ENCODE measurements at regions not wholly inside any gene's neighbourhood (a gene's known extent, or its start where the extent isn't known, plus 50 kb on each side); places are given as distances from the start of the nearest gene placed in this dataset.

DNA sequence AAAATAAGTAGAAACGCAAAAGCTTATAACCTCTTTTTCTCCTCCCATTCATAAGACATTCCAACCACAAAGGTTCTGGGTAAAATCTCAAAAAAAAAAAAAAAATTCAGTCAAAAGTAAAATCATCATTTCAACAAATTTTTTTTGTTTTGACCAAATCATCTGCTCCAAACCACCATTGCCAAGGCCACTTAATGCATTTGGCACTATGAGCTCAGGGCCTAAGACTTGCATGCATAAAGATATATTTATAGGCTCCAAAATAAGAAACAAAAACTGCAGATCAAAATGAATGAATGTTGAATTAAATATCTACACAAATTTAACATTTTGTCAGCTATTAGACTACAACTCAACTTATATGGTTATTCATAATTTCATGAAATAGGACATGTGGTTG is 331.1 kb upstream of the NFIA start:
- no peaks in the 10 kb centered on the region for H3K27me3 ChIP-seq (ENCODE audit: control insufficient read depth, insufficient read depth, low read length)
- no peak overlapping the region for H3K4me3 ChIP-seq (ENCODE audit: insufficient read depth, low read depth, low read length)
- no peak for DNase-seq
- H3K36me3 ChIP-seq (replicated peaks; ENCODE audit: control insufficient read depth, insufficient read depth, low read length) = no peaks in the 10 kb centered on the region

DNA sequence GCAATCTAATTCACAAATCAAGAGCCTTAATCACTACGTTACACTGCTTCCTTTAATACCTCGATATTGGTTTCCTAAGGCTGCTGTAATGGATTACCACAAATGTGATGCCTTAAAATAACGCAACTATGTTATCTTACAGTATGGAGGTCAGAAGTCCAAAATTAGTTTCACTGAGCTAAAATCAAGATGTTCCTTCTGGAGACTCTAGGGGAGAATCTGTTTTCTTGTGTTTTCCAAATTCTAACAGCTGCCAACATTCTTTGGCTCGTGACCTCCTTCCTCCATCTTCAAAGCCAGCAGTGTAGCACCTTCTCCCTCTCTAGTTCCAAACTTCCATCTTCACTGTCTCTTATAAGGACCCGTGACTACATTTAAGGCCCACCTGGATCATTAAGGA is 335.0 kb upstream of the NFIA start:
- no peak overlapping the region for H3K4me3 ChIP-seq (ENCODE audit: insufficient read depth, low read depth, low read length)
- no peaks in the 10 kb centered on the region for H3K36me3 ChIP-seq (replicated peaks; ENCODE audit: control insufficient read depth, insufficient read depth, low read length)
- H3K27me3 ChIP-seq (ENCODE audit: control insufficient read depth, insufficient read depth, low read length) = no peaks in the 10 kb centered on the region
- DNase-seq = no peak

DNA sequence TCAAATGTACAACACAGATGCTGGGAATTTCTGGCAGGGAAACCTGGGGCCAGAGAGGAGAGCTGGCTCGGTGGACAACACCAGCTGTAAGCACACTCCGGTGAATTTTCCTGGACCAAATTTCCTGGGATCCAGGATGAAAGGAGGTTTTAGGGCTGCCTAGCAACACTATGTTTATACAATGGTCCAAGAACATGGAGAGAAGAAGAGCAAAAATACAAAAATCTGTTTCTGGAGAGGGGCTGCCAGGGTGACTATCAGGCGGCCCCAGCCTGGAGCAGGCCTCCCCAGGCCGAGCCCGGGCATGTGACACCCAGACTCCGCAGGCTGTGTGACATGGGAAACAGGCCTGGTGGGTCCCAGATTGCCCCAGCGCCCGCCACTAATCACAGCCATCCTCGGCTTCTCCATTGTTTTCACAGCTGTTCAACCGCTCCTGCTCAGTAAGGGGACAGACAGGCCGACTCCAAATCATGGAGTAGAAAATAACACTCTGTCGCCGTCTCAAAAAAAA is 336.0 kb upstream of the NFIA start:
- H3K27me3 ChIP-seq (ENCODE audit: control insufficient read depth, insufficient read depth, low read length) = no peaks in the 10 kb centered on the region

DNA sequence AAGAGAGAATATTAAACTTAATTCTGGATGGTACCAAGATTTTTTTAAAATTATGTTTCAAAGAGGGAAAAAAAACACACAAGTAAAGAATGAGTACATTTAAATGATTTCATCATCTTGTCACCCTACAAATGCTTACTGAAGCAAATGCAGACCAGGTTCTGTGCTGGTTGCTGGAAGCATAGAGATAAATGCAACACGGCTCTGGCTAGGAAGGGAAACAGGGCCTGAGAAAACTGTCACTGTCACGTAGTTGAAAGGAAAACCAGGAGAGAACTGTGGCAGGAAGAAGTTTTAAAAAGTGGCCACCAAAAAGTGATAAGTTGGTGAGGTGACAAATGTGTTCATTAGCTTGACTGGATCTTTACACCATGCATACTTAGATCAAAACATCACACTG is 336.9 kb upstream of the NFIA start:
- no peaks in the 10 kb centered on the region for H3K27me3 ChIP-seq (ENCODE audit: control insufficient read depth, insufficient read depth, low read length)
- no peak overlapping the region for H3K4me3 ChIP-seq (ENCODE audit: insufficient read depth, low read depth, low read length)
- no peaks in the 10 kb centered on the region for H3K36me3 ChIP-seq (replicated peaks; ENCODE audit: control insufficient read depth, insufficient read depth, low read length)
- no peak for DNase-seq

More for the DNA sequence above, 336.0 kb upstream of the NFIA start:
- DNase-seq = peak; percentile 4
- Histone ChIP-seq H3K4me3 (ENCODE audit: insufficient read depth, low read depth, low read length) (no peak overlapping the region), H3K36me3 (replicated peaks; ENCODE audit: control insufficient read depth, insufficient read depth, low read length) (no peaks in the 10 kb centered on the region)

DNA sequence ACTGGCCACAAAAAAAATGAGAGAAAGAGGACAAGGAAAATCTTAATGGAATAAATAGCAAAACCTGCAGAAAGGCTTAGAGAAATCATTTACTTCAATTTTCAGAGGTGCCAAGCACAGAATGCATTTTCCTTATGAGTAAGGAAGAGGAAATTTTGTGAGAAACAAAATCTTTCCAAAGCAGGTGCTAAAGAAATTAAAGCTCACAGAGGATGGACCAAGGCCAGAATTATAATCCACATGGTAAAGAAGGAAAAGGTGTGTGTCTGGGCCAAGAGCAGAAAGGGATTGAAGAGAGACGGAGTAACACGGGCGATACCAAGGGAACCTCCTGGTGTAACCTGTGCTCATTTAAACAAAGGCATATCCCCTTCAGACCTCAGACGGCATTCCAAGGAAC is 340.0 kb upstream of the NFIA start:
- Histone ChIP-seq H3K4me3 (ENCODE audit: insufficient read depth, low read depth, low read length) (no peak overlapping the region), H3K36me3 (replicated peaks; ENCODE audit: control insufficient read depth, insufficient read depth, low read length) (no peaks in the 10 kb centered on the region), H3K27me3 (ENCODE audit: control insufficient read depth, insufficient read depth, low read length) (no peaks in the 10 kb centered on the region)
- DNase-seq = no peak

DNA sequence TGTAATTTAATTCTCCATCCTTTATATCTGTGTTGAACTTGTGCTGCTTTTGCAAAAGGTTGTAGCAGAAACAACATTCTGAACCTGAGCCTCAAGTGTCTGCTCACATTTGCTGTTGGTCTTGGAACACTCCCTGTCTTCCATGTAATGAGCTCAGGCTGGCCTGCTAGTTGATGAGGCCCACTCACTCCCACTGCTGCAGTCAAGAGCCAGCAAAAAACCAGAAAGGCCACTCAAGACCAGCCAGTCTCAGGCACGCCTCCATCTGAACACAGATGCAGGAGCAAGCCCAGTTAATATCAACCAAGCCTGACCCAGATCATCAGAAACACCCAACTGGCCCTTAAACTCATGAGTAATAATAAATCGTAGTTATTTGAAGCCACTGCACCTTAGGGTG is 342.2 kb upstream of the NFIA start:
- Histone ChIP-seq H3K36me3 (replicated peaks; ENCODE audit: control insufficient read depth, insufficient read depth, low read length) (no peaks in the 10 kb centered on the region), H3K27me3 (ENCODE audit: control insufficient read depth, insufficient read depth, low read length) (no peaks in the 10 kb centered on the region), H3K4me3 (ENCODE audit: insufficient read depth, low read depth, low read length) (no peak overlapping the region)
- DNase-seq = no peak

DNA sequence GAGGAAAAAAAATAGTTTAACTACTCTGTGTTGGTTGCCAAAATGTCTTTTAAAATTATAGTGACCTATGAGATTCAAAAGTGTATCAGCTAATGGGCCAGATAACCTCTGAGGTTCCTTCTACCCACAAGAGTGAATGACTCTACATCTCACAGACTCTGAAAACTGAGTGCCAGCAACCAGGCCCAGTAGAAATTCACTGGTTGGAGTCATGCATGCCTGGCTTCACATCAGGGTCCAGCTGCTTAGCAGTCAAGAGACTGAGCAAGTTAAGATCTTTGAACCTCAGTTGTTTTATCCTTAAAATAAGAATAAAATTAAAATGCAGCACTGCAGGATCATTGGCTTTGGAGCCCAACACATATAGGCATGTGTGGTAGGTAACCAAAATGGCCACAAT is 342.6 kb upstream of the NFIA start:
- no peak for DNase-seq
- Histone ChIP-seq H3K4me3 (ENCODE audit: insufficient read depth, low read depth, low read length) (no peak overlapping the region), H3K27me3 (ENCODE audit: control insufficient read depth, insufficient read depth, low read length) (no peaks in the 10 kb centered on the region), H3K36me3 (replicated peaks; ENCODE audit: control insufficient read depth, insufficient read depth, low read length) (no peaks in the 10 kb centered on the region)

DNA sequence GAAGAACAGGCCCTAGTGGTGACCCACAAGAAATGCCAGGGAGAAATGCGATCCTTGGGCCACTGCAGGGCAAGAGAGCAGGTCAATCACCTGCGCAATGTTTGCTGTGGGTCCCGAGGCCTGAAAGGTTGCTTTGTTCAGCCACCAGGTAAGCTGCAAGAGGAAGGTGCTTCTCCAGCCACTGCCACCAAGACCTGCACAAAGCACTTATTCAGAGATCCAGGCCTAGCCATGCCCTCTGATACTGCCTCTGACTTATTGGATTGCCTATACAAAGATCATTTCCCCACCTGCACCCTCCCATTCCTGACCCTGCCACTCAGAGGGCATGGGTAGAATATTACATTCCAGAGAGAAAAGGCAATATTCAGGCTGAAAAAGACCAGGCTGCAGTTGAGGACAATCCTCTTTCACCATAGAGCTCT is 349.4 kb upstream of the NFIA start:
- Histone ChIP-seq H3K27me3 (ENCODE audit: control insufficient read depth, insufficient read depth, low read length) (no peaks in the 10 kb centered on the region), H3K36me3 (replicated peaks; ENCODE audit: control insufficient read depth, insufficient read depth, low read length) (no peaks in the 10 kb centered on the region), H3K4me3 (ENCODE audit: insufficient read depth, low read depth, low read length) (no peak overlapping the region)
- no peak for DNase-seq

DNA sequence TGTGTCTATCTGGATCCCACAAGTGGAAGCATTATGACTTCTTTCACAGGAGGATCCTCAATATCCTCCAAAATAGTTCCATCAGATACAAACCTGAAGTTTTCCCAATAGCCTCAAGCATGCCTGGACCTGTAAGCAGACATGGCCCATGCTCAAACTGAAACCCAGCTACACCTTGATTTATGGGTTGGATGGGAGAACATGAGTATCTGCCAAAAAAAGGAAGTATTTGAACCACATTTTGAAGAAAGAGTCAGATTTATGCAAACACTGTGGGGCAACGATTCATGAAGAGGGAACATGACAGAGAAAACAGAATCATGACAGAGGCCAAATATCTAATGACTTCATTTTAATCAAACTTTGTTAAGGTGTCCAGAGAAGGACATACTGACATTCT is 351.0 kb upstream of the NFIA start:
- no peaks in the 10 kb centered on the region for H3K27me3 ChIP-seq (ENCODE audit: control insufficient read depth, insufficient read depth, low read length)
- no peak overlapping the region for H3K4me3 ChIP-seq (ENCODE audit: insufficient read depth, low read depth, low read length)
- no peak for DNase-seq
- H3K36me3 ChIP-seq (replicated peaks; ENCODE audit: control insufficient read depth, insufficient read depth, low read length) = no peaks in the 10 kb centered on the region

DNA sequence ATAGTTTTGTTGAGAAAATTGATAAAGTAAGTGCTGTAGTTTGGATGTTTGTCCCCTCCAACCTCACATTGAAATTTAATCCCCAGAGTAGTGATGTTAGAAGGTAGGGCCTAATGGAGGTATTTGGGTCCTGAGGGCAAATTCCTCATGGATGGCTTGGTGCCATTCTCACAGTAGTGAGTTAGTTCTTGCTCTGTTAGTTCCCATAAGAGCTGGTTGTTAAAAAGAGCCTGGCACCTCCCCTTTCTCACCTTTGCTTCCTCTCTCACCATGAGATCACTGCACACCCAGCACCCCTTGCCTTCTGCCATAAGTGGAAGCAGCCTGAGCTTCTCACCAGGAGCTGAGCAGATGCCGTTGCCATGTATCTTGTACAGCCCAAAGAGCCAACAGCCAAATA is 354.8 kb upstream of the NFIA start:
- Histone ChIP-seq H3K27me3 (ENCODE audit: control insufficient read depth, insufficient read depth, low read length) (no peaks in the 10 kb centered on the region), H3K36me3 (replicated peaks; ENCODE audit: control insufficient read depth, insufficient read depth, low read length) (no peaks in the 10 kb centered on the region), H3K4me3 (ENCODE audit: insufficient read depth, low read depth, low read length) (no peak overlapping the region)
- no peak for DNase-seq

DNA sequence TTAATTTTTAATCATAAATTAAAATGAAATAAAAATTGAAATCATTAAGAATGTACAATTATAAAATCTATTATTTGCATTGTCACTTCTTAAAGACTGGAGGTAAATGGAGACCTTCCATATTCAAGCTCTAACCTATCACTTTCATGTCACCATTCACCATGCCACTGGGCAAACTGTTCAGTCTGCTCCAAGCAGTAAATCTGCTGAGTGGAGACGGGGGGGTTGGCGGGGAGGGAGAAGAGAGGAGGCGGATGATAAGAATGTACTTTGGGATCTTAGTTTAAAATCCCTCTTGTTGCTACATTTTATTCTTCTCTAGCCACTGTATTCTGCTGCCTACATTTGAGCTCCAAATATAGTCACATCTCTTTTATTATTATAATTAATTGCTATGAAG is 365.9 kb upstream of the NFIA start:
- Histone ChIP-seq H3K4me3 (ENCODE audit: insufficient read depth, low read depth, low read length) (no peak overlapping the region), H3K27me3 (ENCODE audit: control insufficient read depth, insufficient read depth, low read length) (no peaks in the 10 kb centered on the region), H3K36me3 (replicated peaks; ENCODE audit: control insufficient read depth, insufficient read depth, low read length) (no peaks in the 10 kb centered on the region)
- peak; percentile 7 for DNase-seq

DNA sequence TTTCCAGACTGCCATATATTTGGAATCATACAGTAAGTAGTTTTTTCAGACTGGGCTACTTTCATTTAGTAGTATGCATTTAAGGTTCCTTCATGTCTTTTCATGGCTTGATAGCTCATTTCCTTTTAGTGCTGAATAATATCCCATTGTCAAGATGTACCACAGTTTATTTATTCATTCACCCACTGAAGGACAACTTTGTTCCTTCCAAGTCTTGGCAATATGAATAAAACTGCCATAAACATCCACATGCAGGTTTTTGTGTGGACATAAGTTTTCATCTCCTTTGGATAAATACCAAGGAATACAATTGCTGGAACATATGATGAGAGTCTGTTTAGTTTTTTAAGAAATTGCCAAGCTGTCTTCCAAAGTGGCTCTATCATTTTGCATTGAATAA is 366.4 kb upstream of the NFIA start:
- no peaks in the 10 kb centered on the region for H3K27me3 ChIP-seq (ENCODE audit: control insufficient read depth, insufficient read depth, low read length)
- no peak for DNase-seq
- no peaks in the 10 kb centered on the region for H3K36me3 ChIP-seq (replicated peaks; ENCODE audit: control insufficient read depth, insufficient read depth, low read length)
- no peak overlapping the region for H3K4me3 ChIP-seq (ENCODE audit: insufficient read depth, low read depth, low read length)

DNA sequence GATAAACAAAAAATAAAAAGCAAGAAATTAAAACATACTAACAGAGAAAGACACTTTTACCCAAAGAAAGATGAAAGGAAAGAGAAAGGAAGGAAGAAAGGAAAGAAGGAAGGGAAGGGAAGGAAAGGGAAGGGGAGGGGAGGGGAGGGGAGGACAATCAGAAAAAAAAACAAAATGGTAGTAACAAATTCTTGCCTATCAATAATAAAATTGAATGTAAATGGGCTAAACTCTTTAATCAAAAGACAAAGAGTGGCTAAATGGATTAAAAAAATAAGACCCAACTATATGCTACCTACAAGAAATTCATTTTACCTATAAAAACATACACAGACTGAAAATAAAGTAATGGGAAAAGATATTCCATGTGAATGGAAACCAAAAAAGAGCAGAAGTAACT is 372.9 kb upstream of the NFIA start:
- Histone ChIP-seq H3K36me3 (replicated peaks; ENCODE audit: control insufficient read depth, insufficient read depth, low read length) (no peaks in the 10 kb centered on the region), H3K4me3 (ENCODE audit: insufficient read depth, low read depth, low read length) (no peak overlapping the region), H3K27me3 (ENCODE audit: control insufficient read depth, insufficient read depth, low read length) (no peaks in the 10 kb centered on the region)
- no peak for DNase-seq

DNA sequence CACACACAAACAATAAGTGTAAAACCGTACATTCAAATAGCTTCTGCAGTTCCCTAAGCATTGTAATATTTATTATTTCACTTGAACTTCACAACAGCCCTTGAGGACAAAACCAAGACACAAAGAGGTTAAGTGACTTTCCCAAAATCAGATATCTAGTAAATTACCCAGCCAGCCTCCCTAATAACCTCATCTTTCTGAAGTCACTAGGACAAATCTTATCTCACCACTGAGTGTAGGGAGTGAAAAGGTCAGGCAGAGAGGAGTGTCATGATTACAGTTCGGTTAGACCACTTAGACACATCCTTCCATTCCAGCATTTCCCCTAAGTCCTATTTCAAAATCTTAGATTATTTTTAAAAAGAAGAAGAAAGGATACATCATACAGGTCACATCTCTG is 377.3 kb upstream of the NFIA start:
- H3K36me3 ChIP-seq (replicated peaks; ENCODE audit: control insufficient read depth, insufficient read depth, low read length) = no peaks in the 10 kb centered on the region
- no peak overlapping the region for H3K4me3 ChIP-seq (ENCODE audit: insufficient read depth, low read depth, low read length)
- DNase-seq = no peak
- H3K27me3 ChIP-seq (ENCODE audit: control insufficient read depth, insufficient read depth, low read length) = no peaks in the 10 kb centered on the region

DNA sequence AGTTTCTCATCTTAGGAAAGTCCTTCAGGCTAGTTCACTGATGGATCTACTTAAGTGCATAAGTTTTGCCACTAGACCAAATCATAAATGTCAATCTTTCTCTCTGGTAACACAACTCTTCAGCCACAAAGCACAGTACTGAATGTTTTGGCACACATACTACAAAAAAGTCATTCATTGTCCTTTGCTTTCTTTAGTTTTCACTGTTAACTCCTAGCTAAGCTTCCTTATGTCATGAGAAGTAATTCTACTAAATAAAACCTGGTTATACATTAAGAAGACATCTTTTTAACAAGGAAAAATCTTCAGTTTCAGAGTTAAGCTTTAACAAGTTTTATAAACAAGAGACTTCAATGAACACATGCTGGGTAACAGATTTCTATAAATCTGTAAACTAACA is 379.2 kb upstream of the NFIA start:
- DNase-seq = no peak
- Histone ChIP-seq H3K4me3 (ENCODE audit: insufficient read depth, low read depth, low read length) (no peak overlapping the region), H3K27me3 (ENCODE audit: control insufficient read depth, insufficient read depth, low read length) (no peaks in the 10 kb centered on the region)

DNA sequence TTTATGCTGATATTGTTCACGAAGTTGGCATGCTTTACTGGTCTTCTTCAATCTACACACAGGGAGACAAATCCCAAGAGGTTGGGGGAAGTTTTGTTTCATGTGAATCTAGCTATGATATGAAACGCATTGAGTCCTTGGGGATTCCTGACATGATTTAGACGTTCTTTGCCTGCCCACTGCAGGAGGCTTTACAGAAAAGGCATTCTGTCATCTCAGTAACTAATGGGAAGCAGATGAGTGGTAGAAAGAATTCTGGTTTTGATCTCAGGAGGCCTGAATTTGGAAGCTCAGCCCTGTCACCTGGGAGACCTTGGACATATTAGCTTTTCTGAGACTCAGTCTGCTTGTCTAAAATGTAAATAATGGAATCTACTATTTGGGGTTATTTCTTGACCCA is 383.0 kb upstream of the NFIA start:
- no peak for DNase-seq
- Histone ChIP-seq H3K4me3 (ENCODE audit: insufficient read depth, low read depth, low read length) (no peak overlapping the region), H3K36me3 (replicated peaks; ENCODE audit: control insufficient read depth, insufficient read depth, low read length) (no peaks in the 10 kb centered on the region), H3K27me3 (ENCODE audit: control insufficient read depth, insufficient read depth, low read length) (no peaks in the 10 kb centered on the region)

More for the DNA sequence above, 379.2 kb upstream of the NFIA start:
- no peaks in the 10 kb centered on the region for H3K36me3 ChIP-seq (replicated peaks; ENCODE audit: control insufficient read depth, insufficient read depth, low read length)

Measured in H7 (cell line).